ENCODE measurements at regions not wholly inside any gene's neighbourhood (a gene's known extent, or its start where the extent isn't known, plus 50 kb on each side); places are given as distances from the start of the nearest gene placed in this dataset.
"Not testable (repeated sequence)": the region's sequence is repeated elsewhere in the genome, so short reads cannot be mapped to it uniquely, and the experiment has no call there.

DNA sequence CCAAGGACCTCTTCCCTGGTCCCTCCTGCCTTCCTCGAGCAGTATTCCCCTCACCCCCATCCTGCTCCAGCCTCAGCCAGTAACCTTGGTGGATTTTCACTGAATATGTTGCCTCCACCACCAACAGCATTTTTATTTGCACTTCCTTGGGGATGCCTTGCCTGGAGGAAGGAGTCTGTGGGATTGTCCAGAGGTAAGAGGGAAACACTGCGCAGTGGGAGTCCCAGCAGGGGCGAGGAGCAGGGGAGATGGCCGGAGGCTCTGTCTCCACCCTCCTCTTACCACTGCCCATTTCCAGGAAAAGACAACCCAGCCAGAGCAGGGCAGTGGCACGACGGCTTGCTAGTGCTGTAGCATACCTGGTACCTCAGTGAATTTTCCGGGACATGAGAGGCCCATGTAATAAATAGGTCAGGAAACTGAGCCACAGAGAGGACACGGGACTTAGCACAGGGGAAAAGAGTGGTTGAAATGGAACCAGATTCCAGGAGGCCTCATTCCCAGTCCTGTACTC is 388.2 kb upstream of the PODXL start:
- no peaks in the 10 kb centered on the region for H3K36me3 ChIP-seq (ENCODE audit: control insufficient read depth, low read depth, low read length)
- H3K9me3 ChIP-seq (ENCODE audit: control insufficient read depth, low read depth, low read length): no peaks in the 10 kb centered on the region
- H3K4me3 ChIP-seq (ENCODE audit: low read length): no peak overlapping the region
- peaks cover 24% of the 10 kb centered on the region for H3K27me3 ChIP-seq (ENCODE audit: control insufficient read depth, insufficient read depth, low read length)
- H3K4me1 ChIP-seq (ENCODE audit: control insufficient read depth, low read depth, low read length): no peaks in the 10 kb centered on the region
- H3K27ac ChIP-seq (ENCODE audit: low read length): no peak overlapping the region
- no peak overlapping the region for H3K9ac ChIP-seq (ENCODE audit: low read length)

DNA sequence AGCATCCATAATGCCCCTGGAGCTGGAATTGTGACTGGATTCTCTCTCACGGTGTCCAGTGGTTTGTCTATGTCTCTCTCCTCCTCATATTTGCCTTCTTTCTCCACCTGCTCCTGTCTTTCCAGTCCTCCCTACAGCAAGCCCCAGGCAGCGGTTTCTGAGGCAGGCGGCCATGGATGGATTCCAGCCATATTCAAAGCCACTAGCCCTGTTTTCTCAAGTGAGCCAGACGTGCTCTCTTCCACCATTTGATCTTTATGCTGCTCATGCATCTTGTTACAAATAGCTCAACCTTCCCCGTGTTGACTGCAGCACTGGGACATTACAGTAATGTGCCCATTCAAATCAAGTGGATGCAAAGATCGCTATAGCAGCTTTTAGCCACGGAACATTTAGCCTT is 387.2 kb upstream of the PODXL start:
- Histone ChIP-seq H3K36me3 (ENCODE audit: control insufficient read depth, low read depth, low read length) (no peaks in the 10 kb centered on the region), H3K4me3 (ENCODE audit: low read length) (no peak overlapping the region), H3K9ac (ENCODE audit: low read length) (no peak overlapping the region), H3K4me1 (ENCODE audit: control insufficient read depth, low read depth, low read length) (no peaks in the 10 kb centered on the region), H3K27ac (ENCODE audit: low read length) (no peak overlapping the region), H3K27me3 (ENCODE audit: control insufficient read depth, insufficient read depth, low read length) (peaks cover 24% of the 10 kb centered on the region), H3K9me3 (ENCODE audit: control insufficient read depth, low read depth, low read length) (no peaks in the 10 kb centered on the region)

- Histone ChIP-seq H3K27me3 (ENCODE audit: control insufficient read depth, insufficient read depth, low read length) (peaks cover 24% of the 10 kb centered on the region), H3K36me3 (ENCODE audit: control insufficient read depth, low read depth, low read length) (no peaks in the 10 kb centered on the region), H3K9me3 (ENCODE audit: control insufficient read depth, low read depth, low read length) (no peaks in the 10 kb centered on the region), H3K4me3 (ENCODE audit: low read length) (no peak overlapping the region), H3K4me1 (ENCODE audit: control insufficient read depth, low read depth, low read length) (no peaks in the 10 kb centered on the region), H3K9ac (ENCODE audit: low read length) (no peak overlapping the region), H3K27ac (ENCODE audit: low read length) (no peak overlapping the region)
Measured at GRCh38 chr7:131943211-131943610, 386.8 kb upstream of the PODXL start.

- Histone ChIP-seq H3K36me3 (ENCODE audit: control insufficient read depth, low read depth, low read length) (no peaks in the 10 kb centered on the region), H3K9ac (ENCODE audit: low read length) (no peak overlapping the region), H3K27ac (ENCODE audit: low read length) (no peak overlapping the region), H3K27me3 (ENCODE audit: control insufficient read depth, insufficient read depth, low read length) (peaks cover 24% of the 10 kb centered on the region), H3K4me3 (ENCODE audit: low read length) (no peak overlapping the region), H3K9me3 (ENCODE audit: control insufficient read depth, low read depth, low read length) (no peaks in the 10 kb centered on the region), H3K4me1 (ENCODE audit: control insufficient read depth, low read depth, low read length) (no peaks in the 10 kb centered on the region)
Measured at GRCh38 chr7:131942287-131943150, 386.1 kb upstream of the PODXL start.

- Histone ChIP-seq H3K27me3 (ENCODE audit: control insufficient read depth, insufficient read depth, low read length) (peaks cover 21% of the 10 kb centered on the region), H3K9ac (ENCODE audit: low read length) (no peak overlapping the region), H3K27ac (ENCODE audit: low read length) (no peak overlapping the region), H3K4me1 (ENCODE audit: control insufficient read depth, low read depth, low read length) (no peaks in the 10 kb centered on the region), H3K36me3 (ENCODE audit: control insufficient read depth, low read depth, low read length) (no peaks in the 10 kb centered on the region), H3K9me3 (ENCODE audit: control insufficient read depth, low read depth, low read length) (no peaks in the 10 kb centered on the region), H3K4me3 (ENCODE audit: low read length) (no peak overlapping the region)
Measured at GRCh38 chr7:131941291-131941690, 384.9 kb upstream of the PODXL start.

DNA sequence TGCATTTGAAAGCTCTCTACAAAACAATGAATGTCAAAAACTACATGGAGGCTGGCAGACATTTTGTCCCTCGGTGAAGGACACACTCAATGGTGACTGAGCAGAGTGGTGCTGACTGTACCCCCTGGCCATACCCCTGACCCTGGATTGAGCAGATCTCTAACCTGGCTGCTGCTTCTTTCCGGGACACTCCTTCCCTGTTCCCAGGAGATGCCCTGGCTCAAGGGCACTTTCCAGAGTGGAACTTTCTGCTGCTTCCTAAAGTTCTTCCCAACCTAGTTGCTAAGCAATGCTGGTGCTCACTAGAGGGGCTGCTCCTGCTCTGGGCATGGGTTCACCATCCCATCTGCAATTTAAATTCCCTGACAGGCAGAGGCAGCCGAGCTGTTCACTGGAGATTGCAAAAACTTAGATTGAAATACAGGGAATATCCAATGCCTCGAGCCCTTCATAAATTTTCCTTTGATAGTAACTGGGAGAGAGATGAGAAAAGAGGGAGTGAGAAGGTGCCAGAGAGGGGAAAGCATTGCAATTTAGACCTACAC is 384.3 kb upstream of the PODXL start:
- Histone ChIP-seq H3K27me3 (ENCODE audit: control insufficient read depth, insufficient read depth, low read length) (peaks cover 15% of the 10 kb centered on the region), H3K4me3 (ENCODE audit: low read length) (no peak overlapping the region), H3K36me3 (ENCODE audit: control insufficient read depth, low read depth, low read length) (no peaks in the 10 kb centered on the region), H3K9ac (ENCODE audit: low read length) (no peak overlapping the region), H3K4me1 (ENCODE audit: control insufficient read depth, low read depth, low read length) (no peaks in the 10 kb centered on the region), H3K9me3 (ENCODE audit: control insufficient read depth, low read depth, low read length) (no peaks in the 10 kb centered on the region), H3K27ac (ENCODE audit: low read length) (no peak overlapping the region)

DNA sequence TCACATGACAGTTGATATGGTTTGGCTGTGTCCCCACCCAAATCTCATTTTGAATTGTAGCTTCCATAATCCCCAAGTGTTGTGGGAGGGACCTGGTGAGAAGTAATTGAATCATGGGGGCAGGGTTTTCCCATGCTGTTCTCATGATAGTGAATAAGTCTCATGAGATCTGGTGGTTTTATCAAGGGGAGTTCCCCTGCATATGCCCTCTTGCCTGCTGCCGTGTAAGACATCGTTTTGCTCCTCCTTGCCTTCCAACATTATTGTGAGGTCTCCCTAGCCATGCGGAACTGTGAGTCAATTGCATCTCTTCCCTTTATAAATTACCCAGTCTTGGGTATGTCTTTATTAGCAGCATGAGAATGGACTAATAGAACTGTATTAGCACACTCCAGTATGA is 382.4 kb upstream of the PODXL start:
- not testable (repeated sequence) for H3K27me3 ChIP-seq (ENCODE audit: control insufficient read depth, insufficient read depth, low read length); H3K9me3 ChIP-seq (ENCODE audit: control insufficient read depth, low read depth, low read length); H3K4me3 ChIP-seq (ENCODE audit: low read length); H3K4me1 ChIP-seq (ENCODE audit: control insufficient read depth, low read depth, low read length); H3K36me3 ChIP-seq (ENCODE audit: control insufficient read depth, low read depth, low read length); H3K9ac ChIP-seq (ENCODE audit: low read length); H3K27ac ChIP-seq (ENCODE audit: low read length)

- Histone ChIP-seq H3K27me3 (ENCODE audit: control insufficient read depth, insufficient read depth, low read length) (no peaks in the 10 kb centered on the region), H3K36me3 (ENCODE audit: control insufficient read depth, low read depth, low read length) (no peaks in the 10 kb centered on the region), H3K9ac (ENCODE audit: low read length) (no peak overlapping the region), H3K4me3 (ENCODE audit: low read length) (no peak overlapping the region), H3K27ac (ENCODE audit: low read length) (no peak overlapping the region), H3K4me1 (ENCODE audit: control insufficient read depth, low read depth, low read length) (no peaks in the 10 kb centered on the region), H3K9me3 (ENCODE audit: control insufficient read depth, low read depth, low read length) (no peaks in the 10 kb centered on the region)
Measured at GRCh38 chr7:131937868-131938267, 381.4 kb upstream of the PODXL start.

DNA sequence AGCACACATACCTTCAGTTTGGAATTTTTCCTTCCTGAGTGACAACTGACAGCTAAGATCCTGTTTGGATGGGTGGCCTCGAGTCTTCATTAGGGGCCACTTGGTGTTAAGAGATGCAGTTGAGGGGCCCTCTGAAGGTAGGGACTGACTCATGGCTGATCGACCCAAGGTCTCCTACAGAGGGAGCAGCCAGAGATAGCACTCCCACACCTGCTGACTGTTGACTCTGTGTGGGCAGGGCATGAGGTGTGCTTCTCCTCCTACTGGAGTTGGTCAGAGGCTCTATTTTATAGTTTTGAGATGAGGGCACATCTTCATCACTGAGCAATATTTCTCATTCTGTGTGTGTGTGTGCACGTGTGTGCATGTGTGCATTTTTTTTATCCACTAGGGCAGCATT is 378.8 kb upstream of the PODXL start:
- no peak overlapping the region for H3K9ac ChIP-seq (ENCODE audit: low read length)

DNA sequence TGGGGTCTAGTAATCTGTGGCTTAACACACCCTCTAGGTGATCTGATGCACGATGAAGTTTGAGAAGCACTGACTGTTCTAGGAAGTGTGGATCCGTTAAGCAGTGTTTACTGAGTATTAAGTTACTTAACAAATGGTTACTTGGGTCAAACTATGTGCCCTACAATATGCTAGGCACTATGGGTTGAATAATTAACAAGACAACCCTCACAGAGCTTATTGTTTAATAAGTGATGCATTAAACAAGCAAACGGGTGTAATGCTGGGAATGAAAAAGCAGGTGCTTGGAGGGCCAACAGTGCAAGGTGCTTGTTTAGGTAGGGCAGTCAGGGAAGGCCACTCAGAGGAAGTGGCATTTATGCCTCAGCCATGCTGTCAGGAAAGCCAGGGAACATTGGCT is 378.0 kb upstream of the PODXL start:
- Histone ChIP-seq H3K4me3 (ENCODE audit: low read length) (no peak overlapping the region), H3K36me3 (ENCODE audit: control insufficient read depth, low read depth, low read length) (no peaks in the 10 kb centered on the region), H3K27me3 (ENCODE audit: control insufficient read depth, insufficient read depth, low read length) (no peaks in the 10 kb centered on the region), H3K9me3 (ENCODE audit: control insufficient read depth, low read depth, low read length) (no peaks in the 10 kb centered on the region), H3K27ac (ENCODE audit: low read length) (no peak overlapping the region), H3K9ac (ENCODE audit: low read length) (no peak overlapping the region), H3K4me1 (ENCODE audit: control insufficient read depth, low read depth, low read length) (no peaks in the 10 kb centered on the region)

More for the DNA sequence above, 378.8 kb upstream of the PODXL start:
- H3K27ac ChIP-seq (ENCODE audit: low read length): no peak overlapping the region
- H3K4me1 ChIP-seq (ENCODE audit: control insufficient read depth, low read depth, low read length): no peaks in the 10 kb centered on the region
- H3K9me3 ChIP-seq (ENCODE audit: control insufficient read depth, low read depth, low read length): no peaks in the 10 kb centered on the region
- H3K4me3 ChIP-seq (ENCODE audit: low read length): no peak overlapping the region
- no peaks in the 10 kb centered on the region for H3K36me3 ChIP-seq (ENCODE audit: control insufficient read depth, low read depth, low read length)
- H3K27me3 ChIP-seq (ENCODE audit: control insufficient read depth, insufficient read depth, low read length): no peaks in the 10 kb centered on the region

GRCh38 chr7:131933751-131934289 is 377.4 kb upstream of the PODXL start:
- no peaks in the 10 kb centered on the region for H3K27me3 ChIP-seq (ENCODE audit: control insufficient read depth, insufficient read depth, low read length)
- H3K27ac ChIP-seq (ENCODE audit: low read length): no peak overlapping the region
- H3K4me3 ChIP-seq (ENCODE audit: low read length): no peak overlapping the region
- no peaks in the 10 kb centered on the region for H3K36me3 ChIP-seq (ENCODE audit: control insufficient read depth, low read depth, low read length)
- no peaks in the 10 kb centered on the region for H3K4me1 ChIP-seq (ENCODE audit: control insufficient read depth, low read depth, low read length)
- H3K9me3 ChIP-seq (ENCODE audit: control insufficient read depth, low read depth, low read length): no peaks in the 10 kb centered on the region
- H3K9ac ChIP-seq (ENCODE audit: low read length): no peak overlapping the region

- H3K4me3 ChIP-seq (ENCODE audit: low read length): not testable (repeated sequence)
Measured at GRCh38 chr7:131933219-131933618, 376.8 kb upstream of the PODXL start.

More at GRCh38 chr7:131933219-131933618, 376.8 kb upstream of the PODXL start:
- not testable (repeated sequence) for H3K4me1 ChIP-seq (ENCODE audit: control insufficient read depth, low read depth, low read length); H3K9ac ChIP-seq (ENCODE audit: low read length); H3K9me3 ChIP-seq (ENCODE audit: control insufficient read depth, low read depth, low read length); H3K27ac ChIP-seq (ENCODE audit: low read length); H3K27me3 ChIP-seq (ENCODE audit: control insufficient read depth, insufficient read depth, low read length); H3K36me3 ChIP-seq (ENCODE audit: control insufficient read depth, low read depth, low read length)
